H1 (cell line): ENCODE measurements at regions not wholly inside any gene's neighbourhood (a gene's known extent, or its start where the extent isn't known, plus 50 kb on each side); places are given as distances from the start of the nearest gene placed in this dataset.

Source experiments
- CTCF ChIA-PET: fragments of 300-600 bp; sonication (Branson Sonifier 250); formaldehyde crosslinking; loops from one replicate; lab custom pipeline; 2021; ENCODE audit not compliant: partially characterized antibody; lab: Charles Lee
- POLR2A ChIA-PET: fragments of 300-600 bp; sonication (Branson Sonifier 250); formaldehyde crosslinking; loops from one replicate; lab custom pipeline; 2021; ENCODE audit warnings: inconsistent platforms; ENCODE audit not compliant: partially characterized antibody; lab: Charles Lee
- DNase-seq, 2 experiments: peaks; one replicate each; pipeline versions ENCODE4 v3.0.0 to v3.0.0-alpha.2; 2010 to 2022; ENCODE audit warnings: low spot score in 2 of 2, low read depth in 1 of 2, mixed read lengths in 1 of 2
- FAIRE-seq: peaks from 2 replicates; lab custom pipeline; 2011; peaks lifted over from hg19 to GRCh38; lab: Jason Lieb, UNC
- H2AFZ ChIP-seq: 2 replicates; pipeline ENCODE4 v1.8.1; 2012; ENCODE audit warnings: low read length, inconsistent platforms
- H2AK5ac ChIP-seq: 2 replicates; pipeline ENCODE4 v1.6.1; 2013; ENCODE audit warnings: low read depth, low read length
- H2BK120ac ChIP-seq: replicated peaks from 2 replicates; pipeline ENCODE3; 2013; ENCODE audit warnings: low read depth, low read length, inconsistent platforms
- H2BK12ac ChIP-seq: 2 replicates; pipeline ENCODE4 v1.6.1; 2013; ENCODE audit warnings: low read depth, low read length
- H2BK15ac ChIP-seq: 2 replicates; pipeline ENCODE4 v1.6.1; 2013; ENCODE audit warnings: low read length
- H2BK20ac ChIP-seq: 2 replicates; pipeline ENCODE4 v1.6.1; 2013; ENCODE audit warnings: low read length
- H2BK5ac ChIP-seq: 2 replicates; pipeline ENCODE4 v1.6.1; 2013; ENCODE audit warnings: low read depth, low read length
- H3K14ac ChIP-seq: 2 replicates; pipeline ENCODE4 v1.6.1; 2013; ENCODE audit warnings: inconsistent platforms; ENCODE audit not compliant: insufficient read length
- H3K18ac ChIP-seq: 2 replicates; pipeline ENCODE4 v1.6.1; 2013; ENCODE audit warnings: low read length; ENCODE audit errors: extremely low read depth
- H3K23ac ChIP-seq: 2 replicates; pipeline ENCODE4 v1.6.1; 2013; ENCODE audit warnings: inconsistent platforms; ENCODE audit not compliant: insufficient read length
- H3K23me2 ChIP-seq: 2 replicates; pipeline ENCODE4 v1.6.1; 2013; ENCODE audit warnings: low read depth, low read length
- H3K27ac ChIP-seq: 2 replicates; pipeline ENCODE4 v1.6.1; 2011; ENCODE audit warnings: low read depth, low read length, inconsistent platforms
- H3K27me3 ChIP-seq, 4 experiments: replicated peaks in 1 of 4; 1 replicate in 1 of 4; 2 replicates in 3 of 4; pipeline versions ENCODE4 v1.6.1 to v1.8.1; 2011 to 2013; ENCODE audit warnings: low read length in 3 of 4, mild to moderate bottlenecking in 3 of 4, inconsistent platforms in 2 of 4, mixed read lengths in 2 of 4, moderate library complexity in 1 of 4; ENCODE audit not compliant: control insufficient read depth in 3 of 4, insufficient read depth in 3 of 4; ENCODE audit errors: extremely low read depth in 1 of 4
- H3K36me3 ChIP-seq, 4 experiments: 2 replicates each; pipeline versions ENCODE4 v1.6.1 to v1.8.1; 2011 to 2013; ENCODE audit warnings: mild to moderate bottlenecking in 4 of 4, low read length in 3 of 4, moderate library complexity in 2 of 4, control low read depth in 1 of 4, inconsistent platforms in 1 of 4; ENCODE audit not compliant: insufficient read depth in 4 of 4, control insufficient read depth in 2 of 4
- H3K4ac ChIP-seq: replicated peaks from 2 replicates; pipeline ENCODE3; 2013; ENCODE audit warnings: low read length, low read depth, mixed read lengths, inconsistent platforms; ENCODE audit not compliant: insufficient read length
- H3K4me1 ChIP-seq, 4 experiments: replicated peaks in 1 of 4; 1 replicate in 1 of 4; 2 replicates in 3 of 4; pipeline versions ENCODE4 v1.6.1 to v1.8.1; 2011 to 2013; ENCODE audit warnings: low read length in 3 of 4, inconsistent platforms in 2 of 4, mixed read lengths in 1 of 4; ENCODE audit not compliant: insufficient read depth in 4 of 4, control insufficient read depth in 3 of 4
- H3K4me2 ChIP-seq, 2 experiments: 2 replicates each; pipeline versions ENCODE4 v1.6.1 to v1.8.1; 2011 to 2013; ENCODE audit warnings: low read depth in 2 of 2, low read length in 2 of 2, control low read depth in 1 of 2, inconsistent platforms in 1 of 2, mild to moderate bottlenecking in 1 of 2; ENCODE audit not compliant: insufficient read depth in 1 of 2
- H3K4me3 ChIP-seq, 4 experiments: fragments of 200-600, 300-600 bp in 1 of 4; sonication (generic), shearing (Covaris generic), sonication (Bioruptor Twin) in 1 of 4; 2 replicates each; pipeline versions ENCODE4 v1.5.1 to v1.8.1; 2011 to 2016; ENCODE audit warnings: low read length in 4 of 4, low read depth in 3 of 4, control low read depth in 2 of 4, inconsistent platforms in 2 of 4, mild to moderate bottlenecking in 2 of 4, mixed read lengths in 1 of 4, moderate library complexity in 1 of 4; ENCODE audit not compliant: insufficient read depth in 2 of 4; ENCODE audit errors: extremely low read depth in 1 of 4
- H3K56ac ChIP-seq: replicated peaks from 2 replicates; pipeline ENCODE3; 2013; ENCODE audit warnings: low read depth, mild to moderate bottlenecking, mixed read lengths, low read length, inconsistent platforms; ENCODE audit not compliant: insufficient read length
- H3K79me1 ChIP-seq: 2 replicates; pipeline ENCODE4 v1.6.1; 2013; ENCODE audit warnings: low read depth, low read length, control low read depth
- H3K79me2 ChIP-seq, 2 experiments: 2 replicates each; pipeline versions ENCODE4 v1.6.1 to v1.8.1; 2012 to 2013; ENCODE audit warnings: low read length in 2 of 2, mild to moderate bottlenecking in 2 of 2, inconsistent platforms in 1 of 2; ENCODE audit not compliant: insufficient read depth in 2 of 2, control insufficient read depth in 1 of 2
- H3K9ac ChIP-seq, 4 experiments: replicated peaks in 1 of 4; 1 replicate in 1 of 4; 2 replicates in 3 of 4; pipeline versions ENCODE4 v1.6.1 to v1.8.1; 2011 to 2013; ENCODE audit warnings: low read depth in 3 of 4, low read length in 3 of 4, control low read depth in 2 of 4, mild to moderate bottlenecking in 2 of 4, moderate library complexity in 2 of 4, inconsistent platforms in 1 of 4; ENCODE audit errors: extremely low read depth in 1 of 4
- H3K9me3 ChIP-seq, 2 experiments: 2 replicates each; pipeline versions ENCODE4 v1.6.1 to v1.8.1; 2012 to 2013; ENCODE audit warnings: mild to moderate bottlenecking in 2 of 2, moderate library complexity in 2 of 2, control low read depth in 1 of 2, inconsistent platforms in 1 of 2, low read depth in 1 of 2, low read length in 1 of 2, mixed read lengths in 1 of 2; ENCODE audit not compliant: insufficient read depth in 2 of 2
- H4K20me1 ChIP-seq, 2 experiments: replicated peaks in 1 of 2; 2 replicates each; pipeline versions ENCODE3 to v1.8.1; 2011 to 2013; ENCODE audit warnings: inconsistent platforms in 2 of 2, low read length in 2 of 2, mild to moderate bottlenecking in 1 of 2; ENCODE audit not compliant: insufficient read depth in 2 of 2, control insufficient read depth in 1 of 2
- H4K5ac ChIP-seq: 2 replicates; pipeline ENCODE4 v1.6.1; 2013; ENCODE audit warnings: low read length, low read depth, mixed read lengths, inconsistent platforms; ENCODE audit not compliant: insufficient read length
- H4K8ac ChIP-seq: 2 replicates; pipeline ENCODE4 v1.8.0; 2013; ENCODE audit warnings: mild to moderate bottlenecking, moderate library complexity, low read length, inconsistent platforms; ENCODE audit not compliant: insufficient read depth; ENCODE audit errors: extremely low read depth
- H4K91ac ChIP-seq: replicated peaks from 2 replicates; pipeline ENCODE3; 2013; ENCODE audit warnings: low read length, mixed read lengths, inconsistent platforms; ENCODE audit not compliant: insufficient read length
- CHD7 ChIP-seq: fragments of 300-600 bp; sonication (generic); IDR thresholded peaks from 2 replicates; pipeline ENCODE4 v1.7.1; 2012; ENCODE audit warnings: low read length, moderate library complexity, mild to moderate bottlenecking, inconsistent platforms; ENCODE audit not compliant: insufficient replicate concordance
- MAFK ChIP-seq: IDR thresholded peaks from 2 replicates; pipeline ENCODE4 v1.6.1; 2012; ENCODE audit warnings: low read depth, mild to moderate bottlenecking, improper control_type of control experiment, low read length

DNA sequence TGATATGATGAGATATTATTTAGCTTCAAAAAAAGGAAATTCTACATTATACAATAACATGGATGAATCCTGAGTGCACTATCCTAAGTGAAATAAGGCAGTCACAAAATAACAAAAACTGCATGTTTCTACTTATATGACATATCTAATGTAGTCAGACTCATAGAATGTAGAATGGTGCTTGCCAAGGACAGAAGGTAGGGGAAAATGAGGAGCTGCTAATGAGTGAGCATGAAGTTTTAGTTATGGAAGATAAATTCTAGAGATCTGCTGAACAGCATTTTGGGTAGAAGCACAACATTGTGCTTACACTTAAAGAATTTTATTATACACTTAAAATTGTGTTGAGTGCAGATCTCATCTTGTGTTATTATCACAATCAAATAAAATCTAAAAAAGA lies 812.4 kb downstream of the KCTD16 start:
- no peaks in the 10 kb centered on the region for H3K79me1 ChIP-seq
- H2BK20ac ChIP-seq: no peak overlapping the region
- no peaks in the 10 kb centered on the region for H3K27me3 ChIP-seq
- H3K4me1 ChIP-seq: no peaks in the 10 kb centered on the region
- CTCF ChIA-PET: no interaction called here
- no peak overlapping the region for H2AFZ ChIP-seq
- no peaks in the 10 kb centered on the region for H3K36me3 ChIP-seq
- no peak overlapping the region for H4K5ac ChIP-seq
- no peak overlapping the region for H3K27ac ChIP-seq
- H3K4ac ChIP-seq: no peak overlapping the region
- no peak overlapping the region for H3K4me3 ChIP-seq
- H3K79me2 ChIP-seq: no peaks in the 10 kb centered on the region
- no peak overlapping the region for H3K18ac ChIP-seq
- no peak overlapping the region for H4K8ac ChIP-seq
- FAIRE-seq: no peak
- H4K91ac ChIP-seq: no peak overlapping the region
- H3K4me2 ChIP-seq: no peak overlapping the region
- no peak overlapping the region for H2BK15ac ChIP-seq
- H2BK120ac ChIP-seq: no peak overlapping the region
- no peaks in the 10 kb centered on the region for H3K23me2 ChIP-seq
- POLR2A ChIA-PET: no interaction called here
- no peak overlapping the region for H3K56ac ChIP-seq
- no peak overlapping the region for H3K23ac ChIP-seq
- H3K14ac ChIP-seq: no peak overlapping the region
- H2BK5ac ChIP-seq: no peak overlapping the region
- DNase-seq: no peak
- H3K9ac ChIP-seq: no peak overlapping the region
- no peak overlapping the region for H2BK12ac ChIP-seq
- H2AK5ac ChIP-seq: no peak overlapping the region
- no peaks in the 10 kb centered on the region for H4K20me1 ChIP-seq
- H3K9me3 ChIP-seq: no peaks in the 10 kb centered on the region
- TF ChIP-seq CHD7 (no peak), MAFK (no peak)
